Panc1 (cell line): ENCODE measurements at regions not wholly inside any gene's neighbourhood (a gene's known extent, or its start where the extent isn't known, plus 50 kb on each side); places are given as distances from the start of the nearest gene placed in this dataset.

ENCODE experiments used
- POLR2AphosphoS5 ChIP-seq: IDR thresholded peaks from 2 replicates; pipeline ENCODE4 v1.6.1; 2012; ENCODE audit warnings: mild to moderate bottlenecking, low read depth, low read length, moderate library complexity
- SIN3A ChIP-seq: IDR thresholded peaks from 2 replicates; pipeline ENCODE4 v1.6.1; 2012; ENCODE audit warnings: low read depth, mild to moderate bottlenecking, low read length, moderate library complexity, borderline replicate concordance; ENCODE audit not compliant: insufficient read depth
- TF ChIP-seq, protein P1 (sequence below): fragments of 450-650 bp; IDR thresholded peaks from 2 replicates; pipeline ENCODE4 v1.5.1; 2017; ENCODE audit warnings: mild to moderate bottlenecking

- TF ChIP-seq, protein P1, sequence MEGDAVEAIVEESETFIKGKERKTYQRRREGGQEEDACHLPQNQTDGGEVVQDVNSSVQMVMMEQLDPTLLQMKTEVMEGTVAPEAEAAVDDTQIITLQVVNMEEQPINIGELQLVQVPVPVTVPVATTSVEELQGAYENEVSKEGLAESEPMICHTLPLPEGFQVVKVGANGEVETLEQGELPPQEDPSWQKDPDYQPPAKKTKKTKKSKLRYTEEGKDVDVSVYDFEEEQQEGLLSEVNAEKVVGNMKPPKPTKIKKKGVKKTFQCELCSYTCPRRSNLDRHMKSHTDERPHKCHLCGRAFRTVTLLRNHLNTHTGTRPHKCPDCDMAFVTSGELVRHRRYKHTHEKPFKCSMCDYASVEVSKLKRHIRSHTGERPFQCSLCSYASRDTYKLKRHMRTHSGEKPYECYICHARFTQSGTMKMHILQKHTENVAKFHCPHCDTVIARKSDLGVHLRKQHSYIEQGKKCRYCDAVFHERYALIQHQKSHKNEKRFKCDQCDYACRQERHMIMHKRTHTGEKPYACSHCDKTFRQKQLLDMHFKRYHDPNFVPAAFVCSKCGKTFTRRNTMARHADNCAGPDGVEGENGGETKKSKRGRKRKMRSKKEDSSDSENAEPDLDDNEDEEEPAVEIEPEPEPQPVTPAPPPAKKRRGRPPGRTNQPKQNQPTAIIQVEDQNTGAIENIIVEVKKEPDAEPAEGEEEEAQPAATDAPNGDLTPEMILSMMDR, result no peak
- TF ChIP-seq SIN3A (no peak), POLR2AphosphoS5 (no peak)
Observed at GRCh38 chr13:83563499-83563898, 318.8 kb downstream of the SLITRK1 start.
